Small intestine (tissue), 7 donors: ENCODE measurements at regions not wholly inside any gene's neighbourhood (a gene's known extent, or its start where the extent isn't known, plus 50 kb on each side); places are given as distances from the start of the nearest gene placed in this dataset.
A peak's percentile ranks its signal among the peaks of the same experiment; 100 is the strongest.

Experiments
- DNase-seq, 2 donors: peaks; one replicate each; pipeline versions ENCODE4 v3.0.0 to v3.0.0-alpha.2; 2013
- FAIRE-seq: peaks from 2 replicates; lab custom pipeline; 2012; peaks lifted over from hg19 to GRCh38; lab: Jason Lieb, UNC
- H3K27ac ChIP-seq, 3 donors: one replicate each; pipeline ENCODE4 v1.5.1; 2013; ENCODE audit warnings: low read length in 2 of 3, mild to moderate bottlenecking in 2 of 3, control low read depth in 1 of 3, inconsistent platforms in 1 of 3, low read depth in 1 of 3, moderate library complexity in 1 of 3
- H3K27me3 ChIP-seq, 3 donors: one replicate each; pipeline ENCODE4 v1.6.1; 2013; ENCODE audit warnings: low read length in 3 of 3, inconsistent platforms in 1 of 3; ENCODE audit not compliant: control insufficient read depth in 3 of 3, insufficient read depth in 3 of 3
- H3K36me3 ChIP-seq, 3 donors: one replicate each; pipeline ENCODE4 v1.6.1; 2013; ENCODE audit warnings: low read length in 3 of 3, inconsistent platforms in 1 of 3, low read depth in 1 of 3, mild to moderate bottlenecking in 1 of 3, moderate library complexity in 1 of 3; ENCODE audit not compliant: control insufficient read depth in 3 of 3, insufficient read depth in 2 of 3
- H3K4me1 ChIP-seq, 3 donors: one replicate each; pipeline ENCODE4 v1.6.1; 2013; ENCODE audit warnings: low read length in 2 of 3, inconsistent platforms in 1 of 3, low read depth in 1 of 3, mild to moderate bottlenecking in 1 of 3, moderate library complexity in 1 of 3; ENCODE audit not compliant: control insufficient read depth in 3 of 3, insufficient read depth in 2 of 3
- H3K4me3 ChIP-seq, 3 donors: one replicate each; pipeline ENCODE4 v1.5.1; 2013; ENCODE audit warnings: low read length in 3 of 3, control low read depth in 1 of 3, inconsistent platforms in 1 of 3, low read depth in 1 of 3, mild to moderate bottlenecking in 1 of 3, moderate library complexity in 1 of 3
- H3K9me3 ChIP-seq, 2 donors: one replicate each; pipeline ENCODE4 v1.6.1; 2013; ENCODE audit warnings: low read depth in 1 of 2, low read length in 1 of 2; ENCODE audit not compliant: control insufficient read depth in 2 of 2, insufficient read depth in 1 of 2
- WGBS, 3 donors: extraction: QIAGEN DNeasy Blood & Tissue Kit; methylation state at CpG; one replicate each; pipeline ENCODE4 v1.1.7; 2013; 5-methylcytosine and 5-hydroxymethylcytosine counted together
- donor health status: healthy with polysubstance abuse.
- donor health status: control.
- donor health status: control.
- donor health status: Bipolar disorder and iron deficiency.
- donor health status: healthy.

- WGBS, 3 donors, result 41 to 58% (median 51%) methylated on average over 4 of the region's 4 CpGs
- Histone ChIP-seq H3K4me1 (peaks cover 4 to 9% (median 5%) of the 10 kb centered on the region in 3 donors), H3K27ac (peak overlapping the region in 2 of 3 donors; percentile 30 to 44), H3K36me3 (no peaks in the 10 kb centered on the region), H3K27me3 (no peaks in the 10 kb centered on the region), H3K4me3 (no peak overlapping the region), H3K9me3 (no peaks in the 10 kb centered on the region)
- FAIRE-seq (no peak), DNase-seq (peak; percentile 82 to 87)
Measured at GRCh38 chr6:134372603-134373281, 54.8 kb upstream of the SGK1 start.

GRCh38 chr6:134368670-134369069 lies 50.8 kb upstream of the SGK1 start:
- WGBS, 3 donors, result 20 to 65% (median 35%) methylated on average over 2 of the region's 2 CpGs
- peak; percentile 46 to 91 for DNase-seq

More at GRCh38 chr6:134368670-134369069, 50.8 kb upstream of the SGK1 start:
- Histone ChIP-seq H3K27me3 (no peaks in the 10 kb centered on the region), H3K36me3 (no peaks in the 10 kb centered on the region), H3K4me3 (no peak overlapping the region), H3K9me3 (no peaks in the 10 kb centered on the region), H3K27ac (peak overlapping the region in 2 of 3 donors; percentile 77 to 91), H3K4me1 (peaks cover 2 to 5% (median 2%) of the 10 kb centered on the region in 3 donors)
- no peak for FAIRE-seq
